HG03103 (cell line): ENCODE measurements at regions not wholly inside any gene's neighbourhood (a gene's known extent, or its start where the extent isn't known, plus 50 kb on each side); places are given as distances from the start of the nearest gene placed in this dataset.
"Not testable (repeated sequence)": the region's sequence is repeated elsewhere in the genome, so short reads cannot be mapped to it uniquely, and the experiment has no call there.

ENCODE experiments used
- ATAC-seq: cut with Tn5 transposase; IDR thresholded peaks from one replicate; pipeline ENCODE4 v1.9.1; 2021; ENCODE audit warnings: low read depth; ENCODE audit not compliant: unreplicated experiment

DNA sequence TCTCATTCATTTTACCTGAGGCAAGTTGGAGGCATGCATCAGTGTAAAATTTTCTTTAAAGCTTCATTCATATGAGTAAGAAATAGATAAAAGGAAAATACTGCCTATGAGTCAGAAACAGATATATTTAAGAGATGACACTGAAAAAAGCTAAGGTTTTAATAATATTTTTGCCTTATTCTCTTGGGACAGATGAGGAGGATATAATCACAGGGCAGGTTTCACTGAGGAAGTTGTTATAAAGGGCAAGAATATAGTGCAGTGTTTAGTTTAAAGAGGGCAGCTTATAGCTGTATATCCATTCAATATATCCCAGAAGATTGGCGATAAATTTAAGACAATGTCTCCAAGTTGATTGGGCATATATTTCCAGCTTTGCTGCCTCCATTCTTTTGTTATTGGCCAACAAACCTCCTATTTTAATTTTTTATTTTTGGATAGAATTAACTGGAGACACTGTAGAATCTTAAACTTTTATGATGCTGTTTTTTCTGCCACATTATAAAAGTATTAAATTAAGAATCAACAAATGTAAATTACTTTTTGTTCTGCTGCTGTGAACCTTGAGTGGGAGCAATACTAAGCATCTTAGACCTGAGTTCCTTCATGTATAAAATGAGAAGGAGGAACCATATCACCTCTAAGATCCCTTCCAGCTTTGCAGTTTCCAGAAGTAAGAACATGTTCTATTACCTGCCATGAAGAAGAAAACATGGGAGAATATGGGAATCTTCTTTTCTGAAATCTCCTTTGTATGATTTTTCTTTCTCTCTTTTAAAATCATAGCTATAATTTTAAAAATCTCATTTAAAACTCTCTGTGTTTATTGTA, 171.6 kb downstream of the S1PR1 start:
- peak; percentile 5 for ATAC-seq

DNA sequence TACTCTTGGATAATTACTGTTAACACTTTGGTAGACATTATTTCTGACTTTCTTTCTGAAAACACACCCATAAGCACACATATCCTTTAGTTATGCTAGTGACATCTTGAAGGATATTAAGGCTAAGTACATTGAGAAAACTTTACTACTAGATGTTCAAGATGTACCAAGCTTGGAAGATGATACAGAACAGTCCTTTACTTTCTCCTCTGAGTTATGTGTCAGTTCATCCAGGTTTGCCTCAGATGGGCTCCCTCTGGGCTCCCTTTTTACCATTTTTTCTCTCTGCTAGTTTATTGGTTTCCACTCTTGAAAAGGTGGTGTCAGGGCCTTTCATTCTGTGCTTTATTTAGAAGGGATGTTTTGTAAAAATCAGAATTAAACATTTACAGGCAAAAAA, 172.3 kb downstream of the S1PR1 start:
- ATAC-seq = no peak

DNA sequence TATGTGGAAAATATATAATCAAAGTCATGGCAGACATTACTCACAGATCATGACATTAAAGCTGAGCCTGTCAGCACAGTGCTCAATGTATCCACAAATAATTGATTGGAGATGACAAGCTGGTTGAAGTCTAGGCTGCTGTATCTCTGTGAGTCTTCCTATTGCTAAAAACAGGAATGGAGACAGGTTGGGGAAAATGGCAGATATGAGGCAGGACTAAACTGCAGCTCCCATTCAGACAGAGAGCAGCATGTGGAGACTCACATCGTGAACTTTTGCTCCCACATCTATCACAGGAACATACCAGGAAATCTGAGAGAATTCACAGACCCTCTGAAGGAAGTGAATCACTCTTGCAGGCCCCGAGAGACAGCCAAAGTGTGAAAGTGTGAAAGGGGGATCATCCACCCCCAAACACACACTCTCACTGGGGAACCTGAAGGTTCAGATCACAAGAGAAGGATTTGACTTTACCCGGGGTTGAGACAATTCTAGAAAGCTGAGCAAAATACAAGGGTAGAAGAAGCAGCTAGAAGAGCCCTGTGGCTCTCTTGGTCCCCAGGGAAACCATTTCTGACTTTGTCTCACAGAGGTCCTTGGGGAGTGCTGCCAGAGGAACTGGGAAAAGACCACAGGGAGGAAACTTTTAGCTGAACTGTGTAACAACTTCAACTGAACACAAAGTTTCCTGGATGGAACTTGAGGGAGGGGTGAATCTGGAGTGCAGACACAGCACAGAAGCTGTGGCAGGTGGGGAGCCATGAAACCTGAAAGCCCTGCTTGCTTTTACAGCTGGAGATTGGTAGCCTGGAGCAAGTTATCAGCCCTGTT, 173.4 kb downstream of the S1PR1 start:
- ATAC-seq = peak; percentile 37

DNA sequence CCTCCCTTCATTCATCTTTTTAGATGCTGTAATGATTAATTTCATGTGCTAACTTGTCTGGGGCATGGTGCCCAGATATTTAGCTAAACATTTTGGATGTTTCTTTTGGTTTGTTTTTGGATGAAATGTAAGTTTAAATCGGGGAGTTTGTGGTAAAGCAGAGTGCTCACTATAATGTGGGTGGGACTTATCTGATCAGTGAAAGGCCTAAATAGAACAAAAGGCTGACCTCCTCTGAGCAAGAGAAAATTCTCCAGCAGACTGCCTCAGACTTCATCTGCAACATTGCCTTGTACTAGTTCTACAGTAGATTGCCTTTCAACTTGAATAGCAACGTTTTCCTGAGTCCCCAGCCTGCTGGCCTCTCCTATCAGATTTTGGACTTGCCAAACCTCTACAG, 183.6 kb downstream of the S1PR1 start:
- ATAC-seq = no peak

DNA sequence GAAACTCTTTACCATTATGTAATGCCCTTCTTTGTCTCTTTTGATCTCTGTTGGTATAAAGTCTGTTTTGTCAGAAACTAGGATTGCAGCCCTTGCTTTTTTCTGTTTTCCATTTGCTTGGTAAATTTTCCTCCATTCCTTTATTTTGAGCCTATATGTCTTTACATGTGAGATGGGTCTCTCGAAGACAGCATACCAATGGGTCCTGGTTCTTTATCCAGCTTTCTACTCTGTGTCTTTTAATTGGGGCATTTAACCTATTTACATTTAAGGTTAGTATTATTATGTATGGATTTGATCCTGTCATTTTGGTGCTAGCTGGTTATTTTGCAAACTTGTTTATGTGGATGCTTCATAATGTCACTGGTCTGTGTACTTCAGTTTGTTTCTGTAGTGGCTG, 191.3 kb downstream of the S1PR1 start:
- ATAC-seq = not testable (repeated sequence)

DNA sequence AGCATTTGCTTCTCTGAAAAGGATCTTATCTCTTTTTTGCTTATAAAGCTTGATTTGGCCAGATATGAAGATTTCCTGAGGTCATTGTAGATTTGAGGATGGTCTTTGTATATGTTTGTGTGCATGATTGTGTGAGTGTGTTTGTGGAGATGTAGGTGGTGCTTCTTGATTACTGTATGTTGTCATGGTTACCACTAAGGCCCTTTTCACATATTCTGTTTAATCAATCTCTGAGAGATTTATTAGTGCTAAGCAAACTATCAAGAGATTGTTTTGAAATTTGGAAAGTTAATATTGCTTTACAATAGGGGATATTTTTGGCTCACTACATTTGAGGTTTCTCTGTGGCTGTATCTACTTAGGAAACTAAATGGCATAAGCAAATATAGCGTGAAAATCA, 191.7 kb downstream of the S1PR1 start:
- no peak for ATAC-seq

DNA sequence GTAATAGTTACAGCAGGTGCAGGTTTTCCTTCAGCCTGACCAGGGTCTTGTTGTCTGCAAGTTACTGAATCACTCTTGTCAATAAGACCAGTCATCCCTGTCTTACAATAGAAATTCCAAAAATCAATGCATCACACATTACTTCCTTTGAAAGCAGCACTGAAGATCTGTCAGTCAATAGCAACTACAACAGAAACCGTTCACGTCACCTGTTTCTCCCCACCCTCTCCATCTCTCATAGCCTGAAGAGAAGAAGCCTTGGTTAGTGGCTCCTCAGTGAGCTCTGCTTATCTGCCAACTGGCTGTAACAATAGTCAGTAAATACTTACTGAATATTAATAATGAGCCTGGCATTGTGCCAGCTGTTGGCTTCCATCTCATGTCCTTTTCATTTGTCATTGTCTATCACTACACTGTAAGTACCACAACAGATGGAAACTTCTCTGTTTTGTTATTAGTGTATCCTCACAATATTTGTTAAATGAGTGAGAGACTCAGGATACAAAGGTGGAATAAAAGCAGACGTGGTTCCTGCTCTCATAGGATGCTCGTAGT, 195.2 kb downstream of the S1PR1 start:
- no peak for ATAC-seq

DNA sequence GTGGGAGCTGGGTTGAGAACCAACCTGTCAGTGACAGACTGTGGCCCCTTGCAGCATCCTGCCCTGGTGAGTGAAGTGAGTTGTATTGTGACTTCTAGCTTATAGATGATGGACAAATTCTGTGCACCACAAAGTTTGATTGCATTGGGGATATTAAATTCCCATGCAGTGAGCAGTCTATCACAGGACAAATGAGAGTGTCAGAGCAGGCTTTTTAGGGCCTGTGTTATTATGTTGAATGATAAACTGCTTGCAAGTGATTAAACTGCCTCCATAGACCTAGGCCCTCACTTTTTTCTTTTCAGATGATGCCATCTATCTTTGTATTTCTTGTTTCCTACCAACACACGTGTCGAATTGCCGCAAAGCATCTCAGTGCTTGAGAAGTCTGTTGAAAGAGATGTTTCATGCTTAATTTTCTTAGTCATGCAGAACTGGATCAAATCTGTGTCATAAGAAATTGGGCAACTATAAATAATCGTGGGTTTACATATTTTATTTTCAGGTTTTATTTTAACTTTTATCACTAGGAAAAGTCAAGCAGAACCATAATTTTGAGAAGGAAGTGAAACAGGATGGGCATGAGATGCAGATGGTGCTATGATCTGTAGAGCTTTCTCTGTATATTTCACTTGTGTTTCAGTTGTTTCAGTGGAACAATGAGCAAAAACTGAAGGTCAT, 199.2 kb downstream of the S1PR1 start:
- peak; percentile 56 for ATAC-seq

DNA sequence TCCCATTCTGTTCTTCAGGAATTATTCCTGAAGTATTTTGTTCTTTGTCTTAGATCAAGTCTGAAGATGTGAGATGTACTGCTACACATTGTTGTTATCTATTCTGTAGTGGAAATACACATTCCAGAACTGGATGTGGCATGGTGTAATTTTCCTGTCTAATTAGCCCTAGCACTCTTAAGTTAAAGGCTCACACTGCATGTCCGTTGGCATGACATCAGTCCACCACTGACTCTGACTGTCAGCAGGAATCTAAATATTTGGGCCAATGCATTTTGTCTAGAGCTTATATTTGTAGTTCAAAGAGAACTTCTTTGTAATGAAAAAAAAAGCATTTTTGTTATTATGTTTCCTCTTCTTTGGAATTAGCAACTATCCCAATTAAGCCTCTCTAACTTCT, 201.0 kb downstream of the S1PR1 start:
- ATAC-seq = no peak

DNA sequence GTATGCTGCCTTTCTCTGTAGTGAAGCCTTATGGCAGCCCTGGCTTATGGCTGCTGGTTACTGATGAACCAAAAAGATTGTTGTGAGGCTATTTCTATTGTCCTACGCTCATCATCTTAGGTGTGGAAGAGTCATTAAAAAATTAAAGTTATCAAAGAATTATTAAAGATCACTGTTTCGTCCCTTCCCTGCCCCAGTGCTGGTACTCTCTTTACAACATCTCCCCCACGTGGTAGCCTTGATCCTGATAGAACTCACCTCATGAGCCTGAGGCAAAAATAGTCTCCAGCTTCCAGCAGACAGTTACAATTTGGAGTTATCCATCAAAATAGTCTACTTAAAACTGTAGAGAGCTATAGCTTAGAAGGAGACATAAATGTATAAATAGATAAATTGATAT, 201.5 kb downstream of the S1PR1 start:
- ATAC-seq = peak; percentile 43

DNA sequence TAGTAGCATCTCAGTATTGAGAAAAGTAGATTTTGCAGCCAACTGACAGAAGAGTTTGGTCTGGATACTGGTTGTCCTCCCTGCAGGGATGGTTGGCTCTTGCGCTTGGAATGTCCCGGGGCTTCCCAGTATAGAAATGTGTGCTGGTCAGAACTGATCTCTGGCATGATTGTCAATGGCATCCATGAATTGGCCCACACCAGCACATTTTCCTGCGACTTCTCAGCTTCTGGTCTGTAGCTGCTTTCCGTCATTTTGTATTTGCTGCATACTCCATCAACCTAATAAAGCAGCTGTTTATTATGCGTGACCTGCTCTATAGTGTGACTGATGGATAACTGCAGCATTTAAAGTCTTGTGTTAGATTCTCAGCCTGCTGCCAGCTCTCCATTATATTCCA, 203.7 kb downstream of the S1PR1 start:
- ATAC-seq = no peak

DNA sequence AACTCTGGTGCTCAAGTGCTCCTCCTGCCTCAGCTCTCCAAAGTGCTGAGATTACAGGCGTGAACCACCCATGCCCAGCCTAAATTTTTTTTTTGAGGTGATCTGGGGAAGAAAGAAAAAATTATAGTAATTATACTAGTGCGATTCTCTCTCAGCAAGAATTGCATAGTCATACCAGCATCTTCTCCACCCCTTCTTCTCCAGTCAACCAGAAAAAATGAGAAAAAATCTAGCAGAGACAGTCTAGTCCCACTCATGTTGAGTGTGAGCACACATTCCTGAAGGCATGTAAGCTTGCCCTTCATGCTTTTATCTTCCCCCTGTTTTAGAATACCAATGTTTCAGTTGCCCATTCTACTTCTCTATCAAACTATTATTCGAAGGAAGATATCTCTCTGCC, 207.6 kb downstream of the S1PR1 start:
- ATAC-seq = peak; percentile 59

DNA sequence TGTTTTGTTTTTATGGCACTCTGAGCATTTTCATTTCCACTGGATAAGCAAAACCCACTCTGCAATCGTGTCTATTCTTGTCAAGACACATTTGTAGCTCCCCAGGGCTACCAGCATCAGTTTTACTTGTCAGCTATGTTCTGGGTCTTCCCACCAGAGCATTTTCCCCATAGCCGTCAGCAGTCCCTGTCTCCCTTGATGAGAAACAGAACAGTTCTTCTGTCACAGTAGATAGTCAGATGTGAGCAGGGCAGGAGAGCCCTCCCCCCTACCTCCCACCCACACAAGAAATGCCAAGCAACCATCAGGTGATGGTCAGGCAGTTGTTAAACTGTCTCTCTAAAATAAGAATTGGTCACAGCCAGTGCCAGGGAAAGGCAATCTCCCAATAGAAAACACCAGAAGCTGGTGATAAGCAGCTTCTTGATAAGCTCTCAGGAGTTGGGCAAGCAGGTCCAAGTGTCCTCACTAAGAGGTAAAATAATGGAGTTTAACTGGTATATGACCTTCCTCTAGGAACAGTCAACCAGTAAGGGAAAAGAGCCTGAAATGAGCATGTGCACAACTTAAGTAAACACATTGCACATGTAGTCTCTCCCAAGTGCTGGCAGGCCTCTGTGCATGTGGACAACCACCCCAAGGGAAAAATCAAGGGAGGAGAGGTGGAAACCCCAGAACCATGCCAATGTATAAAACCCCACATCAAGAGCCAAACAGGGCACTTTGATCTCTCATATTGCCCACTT, 208.2 kb downstream of the S1PR1 start:
- peak; percentile 28 for ATAC-seq

DNA sequence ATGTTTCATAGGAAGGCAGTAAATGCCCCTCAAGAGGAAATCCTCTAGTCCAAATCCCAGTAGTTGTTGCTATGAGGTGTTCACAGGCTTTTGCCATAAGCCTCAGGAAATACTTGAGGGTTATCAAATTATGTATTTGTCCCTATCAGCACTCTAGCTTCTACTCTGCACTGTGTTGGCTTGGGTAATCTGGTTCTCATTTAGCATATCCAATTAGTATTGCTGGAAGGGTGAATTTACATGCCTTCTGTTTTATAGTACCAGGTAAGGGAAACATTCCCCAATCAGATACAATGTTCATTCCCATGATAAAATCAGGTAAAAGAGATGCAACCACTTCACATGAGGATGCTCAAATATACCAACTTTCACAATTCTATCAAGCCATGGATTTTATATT, 211.2 kb downstream of the S1PR1 start:
- ATAC-seq = no peak

DNA sequence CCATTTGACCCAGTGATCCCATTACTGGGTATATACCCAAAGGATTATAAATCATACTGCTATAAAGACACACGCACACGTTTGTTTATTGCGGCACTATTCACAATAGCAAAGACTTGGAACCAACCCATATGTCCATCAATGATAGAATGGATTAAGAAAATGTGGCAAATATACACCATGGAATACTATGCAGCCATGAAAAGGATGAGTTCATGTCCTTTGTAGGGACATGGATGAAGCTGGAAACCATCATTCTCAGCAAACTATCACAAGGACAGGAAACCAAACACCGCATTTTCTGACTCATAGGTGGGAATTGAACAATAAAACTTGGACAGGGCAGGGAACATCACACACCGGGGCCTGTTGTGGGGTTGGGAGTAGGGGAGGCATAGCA, 213.9 kb downstream of the S1PR1 start:
- ATAC-seq = not testable (repeated sequence)

DNA sequence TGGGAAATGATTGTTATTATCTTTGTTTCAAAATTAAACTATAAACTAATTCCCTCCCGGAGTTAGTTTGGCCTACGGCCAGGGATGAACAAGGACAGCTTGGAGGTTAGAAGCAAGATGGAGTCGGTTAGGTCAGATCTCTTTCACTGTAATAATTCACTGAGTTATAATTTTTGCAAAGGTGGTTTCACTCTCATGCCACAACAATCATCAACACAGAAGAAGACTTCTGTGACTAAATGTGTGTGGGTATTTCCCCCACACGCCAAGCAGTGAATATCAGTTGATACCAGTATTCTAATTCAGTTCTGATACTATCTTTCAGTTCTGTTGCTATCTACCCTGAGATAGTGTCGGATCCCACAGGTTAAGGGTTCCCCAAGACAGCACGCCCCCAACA, 215.1 kb downstream of the S1PR1 start:
- peak; percentile 41 for ATAC-seq

DNA sequence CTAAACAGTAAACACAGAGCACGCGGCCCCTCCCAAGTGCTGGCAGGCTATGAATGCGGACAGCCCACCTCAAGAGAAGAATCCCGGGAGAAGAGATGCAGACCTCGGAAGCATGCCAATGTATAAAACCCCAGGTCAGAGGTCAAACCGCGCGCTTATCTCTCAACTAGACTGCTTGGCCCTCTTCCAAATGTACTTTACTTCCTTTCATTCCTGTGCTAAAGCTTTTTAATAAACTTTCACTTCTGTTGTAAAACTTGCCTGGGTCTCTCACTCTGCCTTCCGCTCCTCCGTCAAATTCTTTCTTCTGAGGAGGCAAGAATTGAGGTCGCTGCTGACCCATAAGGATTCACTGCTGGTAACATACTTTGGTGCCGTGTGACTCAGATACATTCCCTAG, 216.0 kb downstream of the S1PR1 start:
- no peak for ATAC-seq

DNA sequence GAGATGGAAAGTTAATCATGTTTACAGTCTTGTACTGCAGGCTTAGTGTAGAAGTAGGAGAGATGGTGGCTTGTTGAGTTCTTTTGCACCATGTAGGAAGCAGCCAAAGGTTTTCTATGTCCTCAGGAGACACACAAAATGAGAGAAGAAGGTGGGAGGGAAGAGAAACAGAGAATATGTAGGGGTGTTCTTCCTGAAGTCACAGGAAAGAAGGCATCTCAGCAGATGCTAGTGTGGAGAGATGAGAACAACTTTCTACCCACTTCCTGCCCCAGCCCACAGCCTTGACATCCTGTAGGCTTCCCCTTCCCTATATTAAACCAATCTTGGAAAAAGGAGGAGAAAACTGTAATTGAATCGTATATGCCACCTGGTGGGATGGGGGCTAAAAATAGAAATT, 217.0 kb downstream of the S1PR1 start:
- ATAC-seq = peak; percentile 38

DNA sequence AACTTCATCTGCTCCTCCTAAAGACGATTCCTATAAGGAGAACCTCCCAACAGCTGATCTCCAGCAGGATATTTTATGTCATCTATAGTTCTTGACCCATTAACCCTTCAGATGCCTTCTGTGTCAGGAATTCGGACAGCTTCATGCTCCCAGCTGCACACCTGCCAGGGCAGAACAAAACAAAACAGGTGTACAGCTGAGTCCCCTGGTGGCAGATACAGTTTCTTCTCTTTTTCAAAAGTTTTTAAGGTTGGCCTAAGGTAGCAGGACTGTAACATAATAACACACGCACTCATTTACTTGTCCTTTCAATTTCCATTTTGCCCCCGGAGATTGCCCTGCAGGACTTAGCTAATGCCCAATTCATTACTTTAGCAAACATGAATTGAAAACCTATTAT, 218.3 kb downstream of the S1PR1 start:
- ATAC-seq = no peak

DNA sequence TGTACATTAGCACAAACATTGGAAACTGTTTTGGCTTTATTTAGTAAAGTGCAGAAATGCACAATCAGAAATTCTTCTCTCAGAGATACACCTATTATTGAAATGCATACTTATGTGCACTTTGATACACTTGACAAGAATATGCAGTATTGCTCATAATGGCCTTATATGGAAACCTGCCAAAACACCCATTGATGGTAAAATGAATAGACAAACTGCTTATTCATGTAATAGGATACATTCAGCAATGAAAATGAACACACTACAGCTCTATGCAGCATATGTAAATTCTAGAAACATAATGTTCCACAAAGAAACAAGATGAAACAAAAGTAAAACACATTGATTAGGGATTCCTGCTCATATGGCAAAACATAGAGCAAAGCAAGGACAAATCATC, 223.9 kb downstream of the S1PR1 start:
- ATAC-seq = no peak
